ENCODE measurements at regions not wholly inside any gene's neighbourhood (a gene's known extent, or its start where the extent isn't known, plus 50 kb on each side); places are given as distances from the start of the nearest gene placed in this dataset.
A peak's percentile ranks its signal among the peaks of the same experiment; 100 is the strongest.

DNA sequence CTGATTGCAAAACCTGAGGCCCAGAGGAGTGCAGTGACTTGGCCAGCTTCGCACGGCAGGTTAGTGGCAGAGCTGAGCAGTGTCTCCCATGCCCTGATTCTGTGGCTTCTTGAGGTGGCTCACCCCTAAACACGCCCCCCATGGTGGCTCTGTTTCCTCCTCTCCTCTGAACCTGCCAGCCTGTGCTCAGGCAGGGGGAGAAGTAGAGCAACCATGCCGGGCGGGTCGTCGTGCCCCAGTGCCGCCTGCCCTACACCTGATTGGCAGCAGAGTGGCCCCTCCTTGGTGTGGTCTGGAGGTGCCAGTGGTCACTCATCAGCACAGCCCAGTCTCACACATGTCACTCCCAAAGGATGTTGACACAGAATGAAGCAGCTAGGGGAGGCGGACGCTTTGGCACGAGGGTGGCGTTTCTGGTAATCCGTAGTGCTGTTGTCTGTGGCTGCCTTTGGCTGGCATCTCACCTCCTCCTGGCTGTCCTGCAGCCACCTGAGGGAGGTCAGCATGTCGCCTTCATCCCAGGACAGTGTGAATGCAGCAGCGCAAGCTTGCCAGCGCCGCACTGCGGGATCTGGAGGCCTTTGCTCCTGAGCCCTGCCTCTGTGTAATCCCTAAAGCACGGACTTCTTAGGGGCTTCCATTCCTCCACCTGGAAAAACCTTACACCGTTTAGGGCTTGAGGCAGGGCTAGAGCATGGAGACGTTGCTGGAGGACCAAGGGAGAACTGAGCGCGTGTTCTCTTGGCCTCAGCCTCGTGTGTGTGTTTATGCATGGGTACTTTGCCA is 294.7 kb downstream of the SEC14L1 start:
- no peak for DNase-seq (ENCODE audit: low spot score)
- TF ChIP-seq, protein P1, sequence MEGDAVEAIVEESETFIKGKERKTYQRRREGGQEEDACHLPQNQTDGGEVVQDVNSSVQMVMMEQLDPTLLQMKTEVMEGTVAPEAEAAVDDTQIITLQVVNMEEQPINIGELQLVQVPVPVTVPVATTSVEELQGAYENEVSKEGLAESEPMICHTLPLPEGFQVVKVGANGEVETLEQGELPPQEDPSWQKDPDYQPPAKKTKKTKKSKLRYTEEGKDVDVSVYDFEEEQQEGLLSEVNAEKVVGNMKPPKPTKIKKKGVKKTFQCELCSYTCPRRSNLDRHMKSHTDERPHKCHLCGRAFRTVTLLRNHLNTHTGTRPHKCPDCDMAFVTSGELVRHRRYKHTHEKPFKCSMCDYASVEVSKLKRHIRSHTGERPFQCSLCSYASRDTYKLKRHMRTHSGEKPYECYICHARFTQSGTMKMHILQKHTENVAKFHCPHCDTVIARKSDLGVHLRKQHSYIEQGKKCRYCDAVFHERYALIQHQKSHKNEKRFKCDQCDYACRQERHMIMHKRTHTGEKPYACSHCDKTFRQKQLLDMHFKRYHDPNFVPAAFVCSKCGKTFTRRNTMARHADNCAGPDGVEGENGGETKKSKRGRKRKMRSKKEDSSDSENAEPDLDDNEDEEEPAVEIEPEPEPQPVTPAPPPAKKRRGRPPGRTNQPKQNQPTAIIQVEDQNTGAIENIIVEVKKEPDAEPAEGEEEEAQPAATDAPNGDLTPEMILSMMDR (conservative IDR thresholded peaks at IDR 0.05; ENCODE audit: low read depth): no peak
- ChIA-PET POLR2A (ENCODE audit: low non-redundant PET) (no interaction called here), CTCF (interaction anchor here (0.6 kb wide), 2 partner anchors 811 to 1415 kb away, joined by 3 read pairs; no protein-coding TSS in a partner anchor)
- peak overlapping the region; percentile 70 for H3K27ac ChIP-seq

DNA sequence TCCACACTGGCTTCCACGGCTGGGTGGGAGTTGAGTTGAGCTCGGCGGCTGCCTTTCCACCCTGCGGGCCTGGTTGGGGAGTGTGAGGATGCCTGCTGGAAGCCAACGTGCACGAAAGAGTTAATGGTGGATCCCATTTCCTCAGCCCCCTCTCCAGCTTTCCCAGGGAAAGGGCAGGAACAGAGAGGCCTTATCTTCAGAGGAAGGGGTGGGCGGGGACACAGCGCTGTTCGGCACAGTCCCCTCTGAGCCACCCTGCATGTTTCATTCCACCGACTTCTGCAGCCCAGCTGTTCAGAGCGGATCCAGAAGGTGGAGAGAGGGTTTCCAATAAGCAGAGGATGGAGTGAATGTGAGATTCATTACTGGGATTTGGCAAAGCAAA is 295.3 kb downstream of the SEC14L1 start:
- no peak for DNase-seq (ENCODE audit: low spot score)
- TF ChIP-seq, protein P1 (conservative IDR thresholded peaks at IDR 0.05; ENCODE audit: low read depth): no peak
- POLR2A ChIA-PET (ENCODE audit: low non-redundant PET): no interaction called here
- peak overlapping the region; percentile 70 for H3K27ac ChIP-seq
- CTCF ChIA-PET: no interaction called here

DNA sequence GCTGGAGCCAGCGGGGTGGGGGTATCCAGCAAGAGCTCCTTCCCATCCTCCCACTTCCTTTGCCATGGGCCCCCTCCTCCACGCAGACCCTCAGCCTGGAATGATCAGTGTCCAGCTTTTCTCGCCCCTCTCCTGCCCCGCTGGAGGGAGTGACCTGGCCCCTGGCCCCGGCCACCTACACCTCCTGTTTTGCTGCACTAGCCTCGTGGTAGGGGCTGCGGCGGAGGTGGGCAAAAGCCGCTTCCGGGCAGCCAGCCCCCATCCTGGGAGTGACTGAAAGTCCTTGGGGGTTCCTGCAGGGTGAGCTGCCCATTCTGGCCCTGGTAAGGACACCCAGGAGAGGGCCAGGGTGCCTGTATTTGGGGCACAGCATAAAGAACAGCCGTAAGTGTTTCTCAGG is 295.7 kb downstream of the SEC14L1 start:
- CTCF ChIA-PET: interaction anchor here (0.5 kb wide), 1 partner anchor 26 kb away, joined by 3 read pairs; no protein-coding TSS in a partner anchor
- H3K27ac ChIP-seq: peak overlapping the region; percentile 70
- POLR2A ChIA-PET (ENCODE audit: low non-redundant PET): no interaction called here

DNA sequence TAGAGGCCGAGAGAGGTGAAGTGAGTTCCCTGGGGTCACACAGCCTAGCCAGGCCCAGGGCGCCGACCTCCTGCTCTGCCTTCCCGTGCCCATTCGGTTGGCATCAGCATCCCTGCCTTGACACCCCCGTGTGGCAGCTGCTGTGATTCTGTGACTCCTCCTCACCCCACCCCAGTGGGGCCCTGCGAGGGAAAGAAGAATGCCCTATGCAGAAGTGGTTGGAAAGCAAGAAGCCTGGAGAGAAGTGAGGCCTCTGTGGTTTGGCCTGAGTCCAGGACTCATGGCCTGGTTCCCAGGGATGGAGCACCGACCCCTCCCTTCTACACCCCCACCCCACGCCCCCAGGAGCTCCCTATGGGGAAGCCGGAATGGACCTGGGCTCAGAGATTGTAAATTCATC is 296.2 kb downstream of the SEC14L1 start:
- TF ChIP-seq, protein P1 (conservative IDR thresholded peaks at IDR 0.05; ENCODE audit: low read depth): no peak
- H3K27ac ChIP-seq: peak overlapping the region; percentile 70
- DNase-seq (ENCODE audit: low spot score): no peak

More for the DNA sequence above, 295.7 kb downstream of the SEC14L1 start:
- no peak for DNase-seq (ENCODE audit: low spot score)
- TF ChIP-seq, protein P1 (conservative IDR thresholded peaks at IDR 0.05; ENCODE audit: low read depth): no peak

DNA sequence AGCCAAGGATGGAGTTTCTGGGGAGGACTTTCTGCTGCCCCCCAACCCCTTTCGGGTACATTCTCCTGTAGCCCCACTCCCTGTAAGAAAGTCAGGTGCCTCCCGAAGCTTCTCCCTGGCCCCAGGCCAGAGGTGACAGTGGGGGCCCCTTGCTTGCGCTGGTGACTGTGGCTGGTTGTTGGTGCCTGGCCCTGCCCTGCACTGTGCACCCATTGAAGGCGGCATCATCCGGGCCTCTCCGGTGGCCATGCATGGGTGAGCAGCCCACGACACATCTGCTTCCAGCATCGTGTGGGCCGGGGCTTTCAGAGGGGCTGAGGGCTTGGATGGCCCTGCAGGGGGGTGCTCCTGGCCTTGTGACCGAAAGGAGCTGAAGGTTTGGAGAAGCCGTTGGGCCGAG is 297.0 kb downstream of the SEC14L1 start:
- TF ChIP-seq, protein P1 (conservative IDR thresholded peaks at IDR 0.05; ENCODE audit: low read depth): no peak
- H3K27ac ChIP-seq: peak overlapping the region; percentile 70
- DNase-seq (ENCODE audit: low spot score): no peak
- POLR2A ChIA-PET (ENCODE audit: low non-redundant PET): no interaction called here
- CTCF ChIA-PET: no interaction called here

More for the DNA sequence above, 296.2 kb downstream of the SEC14L1 start:
- CTCF ChIA-PET: interaction anchor here (0.5 kb wide), 1 partner anchor 26 kb away, joined by 3 read pairs; no protein-coding TSS in a partner anchor
- POLR2A ChIA-PET (ENCODE audit: low non-redundant PET): no interaction called here

DNA sequence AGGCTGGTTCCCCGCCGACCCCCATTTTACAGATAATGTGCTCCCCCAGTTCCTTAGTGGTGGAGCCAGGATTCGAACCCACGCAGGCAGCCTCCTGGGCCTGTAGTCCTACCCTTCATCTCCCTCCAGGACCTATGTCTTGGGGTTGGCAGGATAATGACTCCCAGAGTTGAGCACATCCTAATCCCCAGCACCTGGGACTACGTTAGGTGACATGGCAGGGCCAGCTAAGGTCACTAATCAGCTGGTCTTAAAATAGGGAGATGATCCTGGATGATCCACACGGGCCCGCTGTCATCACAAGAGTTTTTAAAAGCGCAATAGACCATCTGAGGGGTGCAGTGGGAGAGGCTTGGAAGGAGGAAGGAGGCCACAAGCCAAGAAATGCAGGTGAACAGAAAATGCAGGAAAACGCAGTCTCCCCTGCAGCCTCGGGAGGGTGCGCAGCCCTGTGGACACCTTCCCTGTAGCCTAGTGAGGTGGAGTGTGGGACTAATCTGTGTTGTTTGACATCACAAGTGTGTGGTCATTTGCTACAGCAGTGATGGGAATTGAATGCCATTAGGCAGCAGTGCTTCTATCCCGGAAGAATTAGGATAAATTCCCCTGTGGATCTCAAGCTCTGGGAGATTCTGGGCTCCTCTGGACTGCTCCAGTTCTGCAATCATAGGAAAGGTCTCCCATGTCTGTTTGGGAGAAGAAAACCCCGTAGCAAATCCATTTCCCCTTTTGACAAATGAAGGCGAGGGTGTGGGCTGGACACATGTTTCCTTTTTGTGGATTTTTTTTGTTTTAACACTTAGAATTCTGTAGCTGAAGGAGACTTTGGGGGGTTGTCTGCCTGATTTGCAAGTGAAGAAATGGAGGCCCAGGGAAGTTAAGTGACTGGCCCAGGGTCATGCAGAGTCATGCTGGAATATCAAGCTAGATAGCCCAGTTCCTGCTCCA is 297.7 kb downstream of the SEC14L1 start:
- ChIA-PET POLR2A (ENCODE audit: low non-redundant PET) (no interaction called here), CTCF (interaction anchor here (0.6 to 1.1 kb wide), 3 partner anchors 12 to 178 kb away, joined by 3 read pairs; no protein-coding TSS in a partner anchor)
- peak overlapping the region; percentile 70 for H3K27ac ChIP-seq
- TF ChIP-seq, protein P1 (conservative IDR thresholded peaks at IDR 0.05; ENCODE audit: low read depth): no peak
- no peak for DNase-seq (ENCODE audit: low spot score)
